ACC112 (cell line): ENCODE measurements at regions not wholly inside any gene's neighbourhood (a gene's known extent, or its start where the extent isn't known, plus 50 kb on each side); places are given as distances from the start of the nearest gene placed in this dataset.

ENCODE experiments used
- H2AFZ ChIP-seq: fragments of 200-600 bp; sonication (generic); one replicate; pipeline ENCODE4 v1.6.0; 2017; ENCODE audit warnings: antibody characterized with exemption, low read length; ENCODE audit not compliant: unreplicated experiment
- H3K27ac ChIP-seq: fragments of 200-600 bp; sonication (generic); 2 replicates; pipeline ENCODE4 v1.5.1; 2014; ENCODE audit warnings: low read depth, mild to moderate bottlenecking, antibody characterized with exemption, low read length, moderate library complexity
- H3K27me3 ChIP-seq: fragments of 200-600 bp; sonication (generic); 2 replicates; pipeline ENCODE4 v1.6.1; 2014; ENCODE audit warnings: mild to moderate bottlenecking, antibody characterized with exemption, low read length, moderate library complexity, mixed read lengths; ENCODE audit not compliant: insufficient read depth
- H3K36me3 ChIP-seq: fragments of 200-600 bp; sonication (generic); 2 replicates; pipeline ENCODE4 v1.6.1; 2016; ENCODE audit warnings: mild to moderate bottlenecking, antibody characterized with exemption, low read length, moderate library complexity, mixed read lengths; ENCODE audit not compliant: insufficient read depth
- H3K4me1 ChIP-seq: fragments of 200-600 bp; sonication (generic); one replicate; pipeline ENCODE4 v1.6.1; 2016; ENCODE audit warnings: low read length, mixed read lengths; ENCODE audit not compliant: insufficient read depth, unreplicated experiment, control insufficient read depth
- H3K4me3 ChIP-seq: fragments of 200-600 bp; sonication (generic); 2 replicates; pipeline ENCODE4 v1.5.1; 2014; ENCODE audit warnings: mild to moderate bottlenecking, low read depth, low read length
- H3K79me2 ChIP-seq: fragments of 200-600 bp; sonication (generic); one replicate; pipeline ENCODE4 v1.6.0; 2016; ENCODE audit warnings: low read length; ENCODE audit not compliant: control insufficient read depth, unreplicated experiment, insufficient read depth

DNA sequence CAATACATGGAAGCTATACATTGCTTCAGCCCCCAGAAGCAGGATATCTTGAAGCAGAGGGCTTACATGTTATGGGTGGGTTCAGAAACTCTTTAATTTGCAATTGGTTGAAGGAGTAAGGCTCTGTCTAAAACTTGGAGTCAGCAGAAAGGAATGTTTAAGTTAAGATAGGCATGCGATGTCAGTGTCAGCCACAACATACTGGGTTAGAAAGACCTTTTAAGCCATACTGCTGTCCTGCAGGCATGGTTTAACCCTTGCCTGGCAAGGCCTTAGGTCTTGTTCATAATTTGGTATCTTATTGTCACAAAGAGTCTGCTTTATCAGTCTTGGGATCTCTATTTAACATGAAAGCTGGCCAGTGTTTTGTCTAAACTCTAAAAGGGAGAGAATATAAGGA, 1619.6 kb upstream of the WWC1 start:
- H3K4me3 ChIP-seq = no peak overlapping the region
- no peaks in the 10 kb centered on the region for H3K36me3 ChIP-seq
- H3K27ac ChIP-seq = no peak overlapping the region
- H2AFZ ChIP-seq = no peak overlapping the region
- H3K27me3 ChIP-seq = no peaks in the 10 kb centered on the region
- no peaks in the 10 kb centered on the region for H3K4me1 ChIP-seq
- no peaks in the 10 kb centered on the region for H3K79me2 ChIP-seq

DNA sequence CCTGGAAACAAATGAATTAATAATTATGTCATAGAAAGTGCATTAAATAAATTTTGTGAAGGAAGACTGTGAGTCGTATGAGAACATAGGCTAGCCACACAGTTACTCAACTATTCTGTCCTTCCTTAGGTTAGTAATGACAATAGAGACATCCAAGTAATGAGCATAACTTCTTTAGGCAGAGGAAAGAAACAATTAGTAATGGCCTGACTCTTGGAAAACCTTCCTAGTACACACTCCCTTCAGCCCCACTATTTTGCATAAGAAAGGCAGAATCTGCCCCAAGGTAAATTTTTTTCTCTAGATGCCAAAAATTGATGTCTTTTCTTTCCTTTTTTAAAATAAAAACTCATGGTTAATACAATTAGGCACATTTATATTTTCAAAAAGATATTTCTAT, 1619.0 kb upstream of the WWC1 start:
- no peak overlapping the region for H2AFZ ChIP-seq
- no peaks in the 10 kb centered on the region for H3K4me1 ChIP-seq
- no peak overlapping the region for H3K27ac ChIP-seq
- no peaks in the 10 kb centered on the region for H3K36me3 ChIP-seq
- no peaks in the 10 kb centered on the region for H3K79me2 ChIP-seq
- no peaks in the 10 kb centered on the region for H3K27me3 ChIP-seq
- H3K4me3 ChIP-seq = no peak overlapping the region

DNA sequence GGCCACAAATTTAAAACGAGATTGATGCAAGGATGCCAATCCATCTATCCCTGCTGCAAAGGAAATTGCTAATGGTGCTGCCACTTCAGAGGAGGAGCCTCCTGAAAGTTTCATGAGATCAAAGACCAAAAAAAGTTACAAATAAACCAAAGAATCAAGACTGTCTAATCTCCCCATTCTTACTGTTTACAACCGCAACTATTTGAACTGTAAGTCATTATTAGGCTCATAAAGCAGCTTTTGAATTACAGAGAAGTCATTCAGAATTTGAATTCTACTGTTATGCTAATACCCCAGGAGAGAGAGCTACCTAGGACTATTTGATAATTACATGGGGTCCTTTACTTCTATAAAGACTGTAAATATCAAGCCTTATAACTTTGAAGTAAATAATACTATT, 1613.6 kb upstream of the WWC1 start:
- Histone ChIP-seq H3K4me3 (no peak overlapping the region), H3K36me3 (no peaks in the 10 kb centered on the region), H2AFZ (no peak overlapping the region), H3K27ac (no peak overlapping the region), H3K27me3 (no peaks in the 10 kb centered on the region), H3K4me1 (no peaks in the 10 kb centered on the region), H3K79me2 (no peaks in the 10 kb centered on the region)

DNA sequence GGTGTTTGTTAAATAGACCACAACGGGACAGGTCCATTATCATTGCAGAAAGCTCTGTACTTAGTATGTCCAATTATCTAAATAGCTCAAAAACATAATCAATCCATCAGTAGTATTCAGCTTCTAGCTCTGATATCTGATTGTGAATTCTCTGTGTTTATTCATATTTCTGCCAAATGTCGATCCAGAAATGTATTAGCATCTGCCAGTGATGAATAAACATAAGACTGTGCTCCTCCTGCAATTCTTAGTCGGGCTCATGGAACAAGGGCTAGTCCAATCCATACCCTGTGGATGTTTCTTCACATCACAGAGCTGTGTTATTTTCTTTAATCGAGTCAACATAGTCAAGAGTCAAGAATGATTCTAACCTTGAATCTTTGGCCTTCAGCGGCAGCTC, 1612.1 kb upstream of the WWC1 start:
- Histone ChIP-seq H3K79me2 (no peaks in the 10 kb centered on the region), H3K27ac (no peak overlapping the region), H3K36me3 (no peaks in the 10 kb centered on the region), H3K4me3 (no peak overlapping the region), H2AFZ (no peak overlapping the region), H3K4me1 (no peaks in the 10 kb centered on the region), H3K27me3 (no peaks in the 10 kb centered on the region)

DNA sequence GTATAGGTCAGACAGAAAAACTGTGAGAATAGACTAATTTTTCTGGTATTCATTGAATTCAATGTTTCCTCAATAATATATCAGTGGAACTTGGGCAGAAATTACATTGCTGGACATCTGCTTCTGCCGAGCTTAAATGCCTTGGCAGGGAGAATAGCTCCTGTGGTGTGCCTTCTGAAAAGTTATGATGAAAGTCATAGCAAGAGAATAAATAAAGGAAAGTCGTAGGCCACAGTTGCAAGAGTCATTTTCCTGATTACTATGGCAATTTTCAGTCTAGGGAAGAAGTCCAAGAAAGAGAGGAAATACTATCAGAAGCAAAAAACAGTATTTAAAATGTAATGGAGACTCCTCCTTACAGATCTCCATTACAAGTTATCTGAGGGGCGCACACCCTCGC, 1596.1 kb upstream of the WWC1 start:
- no peaks in the 10 kb centered on the region for H3K27me3 ChIP-seq
- no peak overlapping the region for H3K27ac ChIP-seq
- H3K36me3 ChIP-seq = no peaks in the 10 kb centered on the region
- H2AFZ ChIP-seq = no peak overlapping the region
- H3K4me1 ChIP-seq = no peaks in the 10 kb centered on the region
- no peaks in the 10 kb centered on the region for H3K79me2 ChIP-seq
- H3K4me3 ChIP-seq = no peak overlapping the region

DNA sequence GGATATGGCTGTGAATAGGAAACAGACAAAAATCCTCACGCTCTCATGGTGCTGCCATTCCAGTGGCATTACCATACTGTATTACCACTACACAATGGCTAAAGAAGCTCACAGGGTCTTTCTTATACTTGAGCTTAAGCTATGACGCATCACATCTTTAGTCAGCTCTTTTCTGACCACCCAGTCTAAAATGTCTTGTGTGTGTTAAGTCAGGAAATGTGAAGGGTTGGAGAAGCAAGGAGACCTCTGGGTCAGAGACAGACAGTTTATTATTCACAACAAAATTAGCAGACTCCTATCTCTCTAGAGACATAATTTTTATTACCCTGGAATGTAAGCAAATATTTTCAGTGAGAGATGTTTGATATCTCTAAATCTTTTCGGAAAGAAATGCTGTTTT, 1583.2 kb upstream of the WWC1 start:
- Histone ChIP-seq H3K36me3 (no peaks in the 10 kb centered on the region), H3K79me2 (no peaks in the 10 kb centered on the region), H3K4me3 (no peak overlapping the region), H2AFZ (no peak overlapping the region), H3K4me1 (no peaks in the 10 kb centered on the region), H3K27me3 (no peaks in the 10 kb centered on the region), H3K27ac (no peak overlapping the region)

DNA sequence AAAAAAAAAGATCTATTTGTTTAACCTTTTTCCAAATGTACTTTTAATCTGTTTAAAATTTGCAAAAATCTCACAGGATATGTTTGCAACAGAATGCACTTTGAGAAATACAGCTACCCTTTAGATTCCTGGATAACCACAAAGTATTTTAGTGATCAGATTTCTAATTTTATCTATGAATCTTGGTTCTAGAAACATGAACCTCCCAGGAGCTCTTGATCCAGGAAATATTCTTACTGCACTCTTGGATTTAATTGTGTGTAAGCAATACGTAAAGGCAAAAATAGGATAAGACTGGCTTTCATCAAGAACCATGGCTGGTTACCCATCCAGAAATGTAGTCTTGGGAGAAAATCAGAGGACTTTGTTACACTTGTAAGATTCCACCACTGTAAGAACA, 1581.8 kb upstream of the WWC1 start:
- no peak overlapping the region for H2AFZ ChIP-seq
- H3K4me3 ChIP-seq = no peak overlapping the region
- H3K27ac ChIP-seq = no peak overlapping the region
- no peaks in the 10 kb centered on the region for H3K79me2 ChIP-seq
- H3K36me3 ChIP-seq = no peaks in the 10 kb centered on the region
- no peaks in the 10 kb centered on the region for H3K4me1 ChIP-seq
- H3K27me3 ChIP-seq = no peaks in the 10 kb centered on the region

DNA sequence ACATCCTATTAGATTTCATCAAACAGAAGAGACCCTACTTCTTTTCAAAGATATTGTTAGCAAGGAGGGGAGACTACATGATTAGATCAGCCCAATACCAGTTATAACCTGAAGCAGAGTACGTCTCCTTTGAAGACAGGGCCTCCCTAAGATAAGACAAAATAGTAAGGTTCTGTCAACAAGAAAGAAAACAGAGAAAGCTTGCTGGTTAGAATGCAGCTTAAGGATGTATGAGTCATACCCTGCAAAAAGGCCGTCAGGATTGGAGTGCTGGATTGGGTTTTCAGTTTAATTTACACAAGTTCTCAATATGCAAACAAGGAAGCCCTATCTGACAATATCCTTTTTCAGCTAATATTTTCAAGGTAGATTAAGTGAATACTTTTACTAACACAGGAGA, 1581.2 kb upstream of the WWC1 start:
- H3K36me3 ChIP-seq = no peaks in the 10 kb centered on the region
- no peak overlapping the region for H3K27ac ChIP-seq
- H2AFZ ChIP-seq = no peak overlapping the region
- H3K79me2 ChIP-seq = no peaks in the 10 kb centered on the region
- H3K4me1 ChIP-seq = no peaks in the 10 kb centered on the region
- H3K4me3 ChIP-seq = no peak overlapping the region
- no peaks in the 10 kb centered on the region for H3K27me3 ChIP-seq

DNA sequence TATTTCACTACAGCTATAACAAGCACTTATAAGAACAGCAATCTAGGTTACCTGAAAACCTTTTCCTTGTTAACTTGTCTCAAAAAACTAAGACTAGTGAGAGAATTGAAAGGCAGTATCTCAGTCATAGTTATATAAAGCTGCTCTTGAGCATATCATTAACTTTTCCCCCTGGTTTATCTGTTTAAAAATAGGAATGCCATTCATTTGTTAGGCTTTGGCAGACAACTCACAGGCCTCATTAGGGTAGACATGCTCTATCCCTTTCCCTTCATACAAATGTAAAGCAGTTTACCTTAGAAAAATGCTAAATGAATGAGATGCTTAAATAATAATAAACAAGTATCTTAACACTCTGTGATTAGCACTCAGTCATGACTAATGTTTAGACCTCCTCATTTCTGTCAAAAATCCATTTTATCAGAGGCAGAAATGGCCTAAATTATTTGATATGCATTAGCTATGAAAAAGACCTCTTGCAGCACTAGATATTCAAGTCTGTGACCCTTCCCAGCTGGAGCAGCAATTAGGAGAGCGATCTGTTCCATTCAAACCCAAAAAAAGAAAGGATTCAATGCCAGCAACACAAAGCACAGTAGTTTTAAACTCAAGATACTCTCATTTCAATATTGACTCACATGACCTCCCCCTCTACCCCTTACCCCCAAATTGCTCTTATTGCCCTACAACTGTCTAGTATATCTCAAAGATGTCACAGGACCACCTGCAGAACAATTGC, 1578.8 kb upstream of the WWC1 start:
- Histone ChIP-seq H3K79me2 (no peaks in the 10 kb centered on the region), H3K4me1 (no peaks in the 10 kb centered on the region), H3K27ac (no peak overlapping the region), H2AFZ (no peak overlapping the region), H3K36me3 (no peaks in the 10 kb centered on the region), H3K4me3 (no peak overlapping the region), H3K27me3 (no peaks in the 10 kb centered on the region)

DNA sequence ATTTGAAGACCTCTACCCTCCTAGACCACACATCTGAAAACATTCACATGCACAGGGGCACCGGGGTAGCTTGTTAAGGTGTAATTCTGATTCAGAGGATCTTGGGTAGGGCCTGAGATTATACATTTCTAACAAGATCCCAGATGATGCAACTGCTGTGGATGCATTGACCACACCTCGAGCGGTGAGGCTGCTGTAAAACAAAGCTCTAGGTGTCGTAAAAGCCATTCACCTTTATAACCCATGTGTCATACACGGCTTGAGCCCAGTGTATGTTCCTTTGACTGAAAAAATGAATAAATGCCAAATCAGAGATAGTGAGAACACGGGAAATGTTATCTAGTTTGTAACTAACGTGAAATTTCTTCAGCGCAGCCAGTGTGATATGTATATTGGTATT, 1578.2 kb upstream of the WWC1 start:
- no peak overlapping the region for H3K27ac ChIP-seq
- H2AFZ ChIP-seq = no peak overlapping the region
- no peaks in the 10 kb centered on the region for H3K4me1 ChIP-seq
- H3K27me3 ChIP-seq = no peaks in the 10 kb centered on the region
- H3K79me2 ChIP-seq = no peaks in the 10 kb centered on the region
- no peaks in the 10 kb centered on the region for H3K36me3 ChIP-seq
- H3K4me3 ChIP-seq = no peak overlapping the region

DNA sequence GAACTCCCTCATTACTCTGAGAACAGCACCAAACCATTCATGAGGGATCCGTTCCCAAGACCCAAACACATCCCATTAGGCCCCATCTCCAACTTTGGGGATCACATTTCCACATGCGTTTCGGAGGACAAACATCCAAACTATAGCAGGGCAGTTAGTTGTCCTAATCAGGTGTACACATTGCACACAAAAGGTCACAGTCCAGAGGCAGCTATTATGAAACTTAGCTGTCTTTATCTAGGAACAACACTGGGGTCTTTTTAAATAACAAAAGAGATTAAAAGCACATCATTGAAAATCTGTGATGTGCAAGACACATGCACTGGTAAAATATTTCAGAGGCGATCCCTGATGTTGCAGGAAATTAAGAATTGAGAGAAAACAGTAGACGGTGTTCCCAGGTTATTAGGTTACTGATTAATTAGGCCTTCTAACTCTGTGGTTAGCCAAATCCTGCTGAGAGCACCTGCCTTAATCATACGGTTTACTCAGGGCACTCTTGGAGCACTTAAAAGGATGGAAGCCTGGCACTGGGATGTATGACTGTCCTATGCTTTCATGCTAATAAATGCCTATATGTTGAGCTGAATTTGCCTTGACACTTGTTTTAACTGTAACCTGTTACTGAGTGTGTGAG, 1574.5 kb upstream of the WWC1 start:
- no peaks in the 10 kb centered on the region for H3K27me3 ChIP-seq
- H3K4me3 ChIP-seq = no peak overlapping the region
- no peaks in the 10 kb centered on the region for H3K79me2 ChIP-seq
- no peaks in the 10 kb centered on the region for H3K36me3 ChIP-seq
- H2AFZ ChIP-seq = no peak overlapping the region
- no peaks in the 10 kb centered on the region for H3K4me1 ChIP-seq
- H3K27ac ChIP-seq = no peak overlapping the region
